ENCODE measurements at regions not wholly inside any gene's neighbourhood (a gene's known extent, or its start where the extent isn't known, plus 50 kb on each side); places are given as distances from the start of the nearest gene placed in this dataset.

DNA sequence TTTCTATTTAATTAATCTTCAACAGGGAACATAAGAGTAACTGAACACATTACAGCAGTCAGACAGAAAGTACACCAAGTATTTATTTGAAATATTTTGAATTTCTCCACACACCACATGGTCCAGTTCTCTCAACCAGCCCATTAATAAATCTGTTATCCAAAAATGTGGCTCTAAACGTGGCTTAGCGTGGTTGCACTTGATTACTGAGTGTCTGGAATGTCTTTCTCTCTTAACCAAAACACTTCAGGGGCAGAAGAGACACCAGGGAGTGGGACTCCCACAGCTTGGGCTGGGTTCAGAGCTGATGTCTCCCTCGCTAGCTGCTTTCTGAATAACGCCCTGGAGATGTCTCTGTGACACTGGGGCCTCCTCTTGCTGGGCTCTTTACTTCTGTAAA lies 52.6 kb upstream of the FANCC start:
- Histone ChIP-seq H3K4me3 (no peak overlapping the region), H3K27me3 (ENCODE audit: low read depth) (no peaks in the 10 kb centered on the region), H3K4me1 (no peaks in the 10 kb centered on the region), H3K9me3 (no peaks in the 10 kb centered on the region), H3K36me3 (no peaks in the 10 kb centered on the region), H3K27ac (no peak overlapping the region)
- intact Hi-C loops (cut with DNase I), result no loop called here
- ATAC-seq, result peak in 1 of 2 donors; percentile 42
- no peak for TF ChIP-seq CTCF (IDR thresholded peaks at IDR 0.05)
- DNase-seq, result no peak

- Histone ChIP-seq H3K4me3 (no peak overlapping the region), H3K36me3 (no peaks in the 10 kb centered on the region), H3K9me3 (no peaks in the 10 kb centered on the region), H3K27ac (no peak overlapping the region), H3K27me3 (ENCODE audit: low read depth) (no peaks in the 10 kb centered on the region), H3K4me1 (no peaks in the 10 kb centered on the region)
- DNase-seq (no peak), ATAC-seq (no peak)
- no peak for TF ChIP-seq CTCF (IDR thresholded peaks at IDR 0.05)
- intact Hi-C loops (cut with DNase I), result no loop called here
Observed at GRCh38 chr9:95368377-95369160, 51.1 kb upstream of the FANCC start.

All from lower lobe of right lung (tissue), 2 donors.